ENCODE measurements at regions not wholly inside any gene's neighbourhood (a gene's known extent, or its start where the extent isn't known, plus 50 kb on each side); places are given as distances from the start of the nearest gene placed in this dataset.

- peak overlapping the region; percentile 20 to 88 (median 71); a peak in 4 of 7 replicates for H3K27ac Mint-ChIP-seq
- Histone ChIP-seq H3K9ac (ENCODE audit: extremely low read depth, insufficient read length, low read length) (no peak overlapping the region), H3K79me2 (ENCODE audit: insufficient read depth, low read length) (no peaks in the 10 kb centered on the region), H4K5ac (ENCODE audit: insufficient read length, low read depth, low read length) (no peak overlapping the region), H3K4me1 (ENCODE audit: insufficient read depth, low read length) (peaks cover 4% of the 10 kb centered on the region; the same call in 1 of the 2 replicates), H2AFZ (ENCODE audit: low read length) (no peak overlapping the region), H2BK15ac (ENCODE audit: low read depth, low read length) (no peak overlapping the region), H3K23ac (ENCODE audit: insufficient read length, low read depth, low read length) (no peak overlapping the region), H3K27ac (ENCODE audit: insufficient read length, low read depth, low read length) (no peak overlapping the region), H3K14ac (ENCODE audit: insufficient read depth, low read length) (0 out of 2 replicates have a peak overlapping the region, but pooled peaks have one; percentile 46), H2BK12ac (ENCODE audit: insufficient read length, low read depth, low read length) (no peak overlapping the region), H3T11ph (ENCODE audit: low read length) (no peak overlapping the region), H3K4me2 (ENCODE audit: insufficient read depth, insufficient read length, low read length) (no peak overlapping the region), H4K91ac (ENCODE audit: insufficient read length, low read depth, low read length) (no peak overlapping the region), H3K4ac (ENCODE audit: low read depth, low read length) (no peak overlapping the region), H2BK120ac (ENCODE audit: low read depth, low read length, poor library complexity, severe bottlenecking) (no peak overlapping the region), H3K79me1 (ENCODE audit: insufficient read depth, low read depth, low read length, poor library complexity, severe bottlenecking) (no peaks in the 10 kb centered on the region), H2BK5ac (ENCODE audit: insufficient read length, low read length) (no peak overlapping the region), H3K27me3 (ENCODE audit: insufficient read depth, low read length) (no peaks in the 10 kb centered on the region), H2BK20ac (ENCODE audit: low read depth, low read length, poor library complexity, severe bottlenecking) (no peak overlapping the region), H3K23me2 (ENCODE audit: insufficient read length, low read depth, low read length, poor library complexity, severe bottlenecking) (no peaks in the 10 kb centered on the region), H4K20me1 (ENCODE audit: control insufficient read depth, insufficient read depth, insufficient read length) (no peaks in the 10 kb centered on the region), H3K56ac (ENCODE audit: insufficient read length, low read depth, low read length) (no peak overlapping the region), H3K9me3 (ENCODE audit: control insufficient read depth, low read depth, low read length) (no peaks in the 10 kb centered on the region), H2AK5ac (ENCODE audit: insufficient read length, low read length) (no peak overlapping the region), H4K8ac (replicated peaks; ENCODE audit: insufficient read length, low read depth, low read length) (no peak overlapping the region), H3K18ac (ENCODE audit: insufficient read length, low read depth, low read length) (no peak overlapping the region)
- no peak for TF ChIP-seq CTCF (conservative IDR thresholded peaks at IDR 0.05)
- peaks cover 36 to 44% of the 10 kb centered on the region in 2 experiments for H3K4me1 Mint-ChIP-seq
- peaks cover 0 to 11% (median 4%) of the 10 kb centered on the region in 3 experiments; a peak in 3 of 7 replicates for H3K36me3 Mint-ChIP-seq (ENCODE audit: insufficient read depth in 1 of 3, low read depth in 3 of 3)
- no CpG with 5 or more reads among the region's 8 CpGs for WGBS (ENCODE audit: extremely low coverage, insufficient read length, low lambda C conversion rate)
- H3K9me3 Mint-ChIP-seq, result no peaks in the 10 kb centered on the region
- H3K4me3 Mint-ChIP-seq, result no peak overlapping the region
- no peaks in the 10 kb centered on the region for H3K27me3 Mint-ChIP-seq (ENCODE audit: low read depth)
- DNase-seq, result no peak
Measured at GRCh38 chr6:144725736-144726522, 440.8 kb downstream of the UTRN start.

Measured in H9 (cell line).